ENCODE measurements at regions not wholly inside any gene's neighbourhood (a gene's known extent, or its start where the extent isn't known, plus 50 kb on each side); places are given as distances from the start of the nearest gene placed in this dataset.
"Not testable (repeated sequence)": the region's sequence is repeated elsewhere in the genome, so short reads cannot be mapped to it uniquely, and the experiment has no call there.

- TF ChIP-seq, protein P1, sequence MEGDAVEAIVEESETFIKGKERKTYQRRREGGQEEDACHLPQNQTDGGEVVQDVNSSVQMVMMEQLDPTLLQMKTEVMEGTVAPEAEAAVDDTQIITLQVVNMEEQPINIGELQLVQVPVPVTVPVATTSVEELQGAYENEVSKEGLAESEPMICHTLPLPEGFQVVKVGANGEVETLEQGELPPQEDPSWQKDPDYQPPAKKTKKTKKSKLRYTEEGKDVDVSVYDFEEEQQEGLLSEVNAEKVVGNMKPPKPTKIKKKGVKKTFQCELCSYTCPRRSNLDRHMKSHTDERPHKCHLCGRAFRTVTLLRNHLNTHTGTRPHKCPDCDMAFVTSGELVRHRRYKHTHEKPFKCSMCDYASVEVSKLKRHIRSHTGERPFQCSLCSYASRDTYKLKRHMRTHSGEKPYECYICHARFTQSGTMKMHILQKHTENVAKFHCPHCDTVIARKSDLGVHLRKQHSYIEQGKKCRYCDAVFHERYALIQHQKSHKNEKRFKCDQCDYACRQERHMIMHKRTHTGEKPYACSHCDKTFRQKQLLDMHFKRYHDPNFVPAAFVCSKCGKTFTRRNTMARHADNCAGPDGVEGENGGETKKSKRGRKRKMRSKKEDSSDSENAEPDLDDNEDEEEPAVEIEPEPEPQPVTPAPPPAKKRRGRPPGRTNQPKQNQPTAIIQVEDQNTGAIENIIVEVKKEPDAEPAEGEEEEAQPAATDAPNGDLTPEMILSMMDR (IDR thresholded peaks at IDR 0.05) = not testable (repeated sequence)
- not testable (repeated sequence) for TF ChIP-seq POLR2AphosphoS5, POLR2A (IDR thresholded peaks at IDR 0.05)
Observed at GRCh38 chr22:11690170-11690569, 3837.8 kb upstream of the OR11H1 start.
